ENCODE measurements at regions not wholly inside any gene's neighbourhood (a gene's known extent, or its start where the extent isn't known, plus 50 kb on each side); places are given as distances from the start of the nearest gene placed in this dataset.

DNA sequence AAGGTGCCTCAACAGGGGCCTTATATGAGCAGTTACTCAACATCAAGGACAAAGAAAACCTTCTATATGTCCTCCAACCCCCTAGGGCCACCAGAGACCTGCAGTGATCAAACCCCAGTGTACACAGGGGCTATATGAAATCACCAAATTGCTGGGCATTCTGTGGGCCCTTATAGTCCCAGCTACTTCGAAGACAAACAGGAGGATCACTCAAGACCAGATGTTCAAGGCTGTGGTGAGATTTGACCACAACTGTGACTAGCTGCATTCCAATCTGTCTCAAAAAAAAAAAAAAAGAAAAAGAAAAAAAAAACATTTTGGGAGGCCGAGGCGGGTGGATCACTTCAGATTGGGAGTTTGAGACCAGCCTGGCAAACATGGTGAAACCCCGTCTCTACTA is 51.0 kb upstream of the PRB2 start:
- DNase-seq, result no peak

DNA sequence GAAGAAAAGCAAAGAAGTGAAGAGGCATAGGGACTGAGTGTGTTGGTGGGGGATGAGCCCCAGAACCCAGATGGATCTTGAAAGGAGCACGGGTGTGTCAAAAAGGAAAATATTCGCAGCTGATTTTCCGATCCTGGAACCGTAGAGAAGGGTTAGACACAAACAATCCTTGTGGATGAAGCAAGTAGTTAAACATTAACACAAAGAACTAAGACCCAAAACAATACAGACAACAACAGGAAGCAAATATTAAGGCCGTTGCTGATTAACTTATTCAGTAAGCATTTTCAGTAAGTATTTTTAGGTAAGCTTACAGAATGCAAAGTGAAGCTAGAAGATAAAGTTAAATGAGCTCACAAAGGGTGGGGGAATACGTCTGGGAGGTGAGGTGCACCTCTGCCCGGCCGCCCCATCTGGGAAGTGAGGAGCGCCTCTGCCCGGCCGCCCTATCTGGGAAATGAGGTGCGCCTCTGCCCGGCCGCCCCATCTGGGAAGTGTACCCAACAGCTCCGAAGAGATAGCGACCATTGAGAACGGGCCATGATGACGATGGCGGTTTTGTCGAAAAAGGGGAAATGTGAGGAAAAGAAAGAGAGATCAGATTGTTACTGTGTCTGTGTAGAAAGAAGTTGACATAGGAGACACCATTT is 62.8 kb upstream of the PRB2 start:
- no peak for DNase-seq

DNA sequence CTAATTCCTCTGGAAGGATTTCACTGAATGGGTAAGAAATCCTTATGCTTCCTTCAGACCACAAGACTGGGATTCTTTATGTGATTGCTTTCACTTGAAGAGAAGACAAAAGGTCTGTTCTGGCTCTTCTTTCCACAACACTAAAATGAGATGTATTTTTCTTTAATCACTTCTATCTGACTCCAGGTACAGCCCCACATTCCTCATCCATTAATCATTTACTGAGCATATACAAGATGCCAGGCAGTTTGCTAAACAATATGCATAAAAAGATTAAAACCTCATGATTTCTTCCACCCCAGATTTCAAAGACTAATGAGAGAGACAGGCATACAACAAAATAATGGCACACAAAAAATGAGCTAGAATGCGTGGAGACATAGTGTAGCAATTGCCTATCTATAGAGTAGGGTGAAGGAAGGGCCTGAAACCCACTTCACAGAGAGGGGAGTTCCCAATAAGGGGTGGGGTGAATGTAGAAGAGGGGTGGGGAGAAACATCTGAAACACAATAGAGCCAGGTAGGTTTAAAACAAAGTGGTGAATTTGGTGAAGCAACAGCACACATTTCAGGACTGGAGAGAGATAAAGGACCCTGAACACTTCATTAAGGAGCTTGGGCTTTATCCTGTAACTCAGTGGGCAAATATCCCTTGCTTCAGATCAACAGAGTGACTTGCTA is 65.1 kb upstream of the PRB2 start:
- DNase-seq, result no peak

DNA sequence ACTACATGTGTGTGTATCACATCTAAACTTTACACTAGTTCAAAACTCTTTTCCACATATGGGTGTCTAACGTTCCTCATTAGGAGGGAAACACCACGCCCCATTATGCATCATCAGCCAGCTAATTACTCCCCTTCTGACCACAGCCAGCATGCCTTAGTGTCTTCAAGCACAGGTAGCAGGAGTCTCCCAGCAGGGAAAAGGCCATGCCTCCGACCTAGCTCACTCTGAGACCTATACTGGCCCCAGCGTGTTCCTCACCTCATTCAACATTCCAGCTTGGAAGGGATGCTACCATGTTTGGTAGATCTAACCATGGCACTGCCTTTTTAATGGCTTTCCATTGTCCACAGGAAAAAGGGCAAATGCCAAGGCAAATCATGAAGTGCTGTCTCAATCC is 66.1 kb upstream of the PRB2 start:
- DNase-seq, result no peak

DNA sequence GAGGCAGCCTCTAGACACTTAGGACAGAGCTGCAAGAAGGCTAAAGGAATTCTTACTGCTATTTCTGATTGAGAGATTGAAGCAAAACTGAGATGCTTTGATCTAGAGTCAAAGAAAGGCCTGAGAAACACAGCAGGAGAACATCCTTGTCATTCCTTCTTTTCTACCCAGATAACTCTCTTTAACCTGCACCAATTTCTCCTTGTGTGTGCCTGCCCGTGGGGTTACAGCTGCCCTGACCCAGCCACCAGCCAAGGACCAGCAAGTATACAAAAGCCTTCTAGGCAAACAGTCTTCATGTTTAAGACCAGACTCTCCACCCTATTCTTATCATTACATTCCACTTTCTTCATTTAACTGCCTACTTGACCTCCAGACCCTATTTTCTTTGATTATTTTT is 81.7 kb upstream of the PRB2 start:
- no peak for DNase-seq

DNA sequence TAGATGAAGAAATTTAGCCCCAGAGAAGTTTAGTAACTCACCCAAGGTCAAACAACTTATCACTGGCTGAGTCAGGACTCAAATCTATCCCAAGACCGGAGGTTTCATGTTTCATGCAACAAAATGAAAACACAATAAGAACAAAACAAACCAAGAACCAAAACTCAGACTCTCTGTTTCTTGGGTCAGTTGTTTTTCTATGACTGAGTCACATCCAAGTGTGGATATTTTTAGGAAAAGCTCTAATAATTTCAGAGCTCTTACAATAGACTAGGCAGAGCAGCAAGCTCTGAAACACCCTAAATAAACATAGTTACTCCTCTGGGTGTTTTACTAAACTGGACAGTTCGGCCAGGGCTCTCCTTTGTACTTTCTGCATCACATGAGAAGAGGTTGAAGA is 87.6 kb upstream of the PRB2 start:
- no peak for DNase-seq

DNA sequence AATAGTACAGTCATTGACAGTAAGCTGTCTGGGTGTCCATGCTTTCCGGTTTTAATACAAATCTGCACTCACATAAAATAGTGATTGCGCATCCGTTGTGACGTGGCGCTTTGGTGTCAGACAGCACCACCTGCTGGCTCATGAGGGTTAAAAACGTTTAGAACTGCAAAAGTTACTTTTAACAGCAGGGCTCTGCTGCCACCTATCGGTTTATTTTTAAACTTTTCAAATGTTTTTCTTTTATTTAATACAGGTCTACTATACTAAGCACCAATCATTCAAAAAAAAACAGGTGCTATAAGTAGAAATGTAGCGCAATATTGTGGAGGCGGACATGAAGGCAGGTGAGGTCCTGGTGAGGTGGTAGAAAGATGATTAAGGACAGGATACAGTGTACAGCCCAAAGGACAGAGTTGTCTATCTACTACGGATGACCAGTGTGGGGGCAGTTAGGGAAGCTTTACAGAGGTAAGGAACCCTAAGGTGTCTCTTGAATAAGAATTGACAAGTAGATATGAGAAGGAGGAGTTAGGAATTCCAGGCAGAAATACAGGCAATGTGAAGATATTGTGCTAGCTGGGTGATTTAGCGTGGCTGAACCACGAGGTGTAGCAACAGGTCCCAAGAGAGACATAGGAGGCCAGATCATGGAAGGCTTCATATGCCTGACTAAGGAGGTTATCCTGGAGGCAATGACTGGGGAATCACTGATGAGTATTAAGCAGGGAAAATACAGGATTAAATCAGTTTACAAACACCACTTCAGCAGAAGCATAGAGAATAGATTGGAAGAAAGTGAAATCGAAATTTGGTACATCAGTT is 91.5 kb upstream of the PRB2 start:
- peak; percentile 81 to 82 for DNase-seq

DNA sequence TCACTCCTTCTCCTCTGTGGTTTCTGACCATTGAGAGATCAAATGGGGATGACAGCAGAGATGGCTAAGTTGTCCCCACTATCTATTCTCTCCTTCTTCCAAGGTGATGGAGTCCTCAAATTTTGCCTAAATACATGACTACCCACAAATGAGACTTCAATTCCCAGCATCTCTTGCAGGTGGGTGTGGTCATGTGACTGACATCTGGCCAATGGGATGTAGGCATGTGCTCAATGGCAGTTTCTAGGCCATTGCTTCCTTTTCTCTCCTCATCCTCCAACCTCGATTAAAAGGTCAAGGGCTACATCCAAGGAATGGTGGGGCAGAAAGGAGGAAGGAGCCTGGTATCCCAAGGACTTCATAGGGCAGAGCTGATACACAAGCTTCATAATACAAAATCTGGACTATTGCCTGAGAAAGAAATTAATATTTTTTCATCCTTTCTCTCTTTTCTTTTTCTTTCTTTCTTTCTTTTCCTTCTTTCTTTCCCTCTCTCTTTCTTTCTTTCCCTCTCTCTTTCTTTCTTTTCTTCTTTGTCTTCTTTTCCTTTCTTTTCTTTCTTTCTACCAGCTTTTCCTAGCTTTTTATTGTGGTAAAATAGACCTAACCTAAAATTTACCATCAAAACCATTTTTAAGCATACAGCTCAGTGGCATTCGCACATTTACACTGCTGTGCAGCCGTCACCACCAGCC is 100.9 kb upstream of the PRB2 start:
- DNase-seq, result no peak

DNA sequence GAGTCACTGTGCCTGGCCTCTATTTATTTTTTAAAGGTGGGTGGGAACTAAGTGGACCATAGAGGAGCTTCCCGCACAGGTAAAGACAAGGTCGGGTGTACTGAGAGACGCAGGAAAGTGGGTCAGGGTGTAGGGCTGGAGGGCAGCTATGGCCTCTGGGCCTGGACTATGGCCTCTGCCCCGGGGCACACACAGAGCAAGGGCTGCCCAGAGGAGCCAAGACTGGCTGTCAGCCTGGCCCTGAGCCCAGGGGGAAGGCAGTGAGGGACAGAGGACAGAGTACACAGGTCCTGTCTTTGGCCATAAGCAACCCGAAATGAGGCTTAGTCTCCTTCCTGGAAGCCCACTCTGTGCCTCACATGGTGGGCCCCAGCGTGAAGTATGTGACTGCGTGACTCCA is 102.1 kb upstream of the PRB2 start:
- no peak for DNase-seq

DNA sequence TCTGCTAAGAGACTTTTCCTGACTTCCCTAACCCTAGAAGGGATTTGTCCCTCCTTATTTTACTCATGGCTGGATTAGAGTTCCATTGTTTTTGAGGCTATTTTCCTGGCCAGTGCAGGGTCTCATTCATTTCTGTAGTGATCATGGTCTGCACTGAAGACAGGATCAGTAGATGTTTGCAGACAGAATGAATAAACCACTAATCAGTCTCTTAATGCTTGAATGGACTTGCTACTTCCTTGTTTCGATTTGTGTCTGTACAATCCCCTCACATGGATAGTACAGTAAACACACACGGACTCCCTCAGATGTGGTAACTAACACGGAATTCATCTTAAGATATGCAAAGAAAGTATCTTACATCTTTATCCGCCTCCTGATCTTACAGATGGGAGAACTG is 102.6 kb upstream of the PRB2 start:
- DNase-seq, result no peak

DNA sequence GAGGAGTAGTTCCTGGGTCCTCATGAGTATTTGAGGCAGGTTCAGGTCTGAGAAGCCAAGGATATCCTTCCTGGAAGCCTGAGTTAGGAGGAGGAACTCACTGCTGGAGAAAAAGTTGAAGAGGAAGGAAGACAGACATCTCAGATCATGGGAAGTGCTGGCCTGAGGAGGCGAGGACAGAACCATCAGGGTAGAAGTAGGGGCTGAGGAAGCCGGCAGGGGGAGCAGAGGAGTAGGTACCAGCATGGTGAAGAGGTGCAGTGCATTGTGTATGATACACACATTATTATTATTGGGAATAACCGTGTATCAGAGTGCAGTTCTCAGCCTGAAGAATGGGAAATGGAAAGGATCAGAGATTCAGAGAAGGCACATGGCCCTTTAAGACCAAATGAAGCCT is 103.2 kb upstream of the PRB2 start:
- DNase-seq, result peak in 1 of 2 experiments; percentile 25

DNA sequence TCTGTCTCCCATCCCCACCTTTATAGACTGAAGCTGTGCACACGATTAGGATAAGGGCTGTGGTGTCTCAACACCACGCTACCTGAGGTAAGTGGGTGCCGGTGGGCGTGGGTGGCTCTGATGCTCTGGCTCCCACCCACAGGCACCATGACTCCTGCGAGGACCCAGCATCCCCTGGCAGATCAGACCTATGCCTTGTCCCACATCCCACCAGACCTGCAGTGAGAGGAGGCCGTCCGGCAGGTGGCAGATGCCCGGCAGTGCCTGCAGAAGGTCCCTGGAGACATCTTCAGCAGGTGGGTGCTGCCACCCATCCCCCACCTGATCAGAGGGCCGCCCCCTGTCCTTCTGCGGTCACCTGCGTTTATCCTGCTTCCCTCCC is 104.4 kb upstream of the PRB2 start:
- no peak for DNase-seq

DNA sequence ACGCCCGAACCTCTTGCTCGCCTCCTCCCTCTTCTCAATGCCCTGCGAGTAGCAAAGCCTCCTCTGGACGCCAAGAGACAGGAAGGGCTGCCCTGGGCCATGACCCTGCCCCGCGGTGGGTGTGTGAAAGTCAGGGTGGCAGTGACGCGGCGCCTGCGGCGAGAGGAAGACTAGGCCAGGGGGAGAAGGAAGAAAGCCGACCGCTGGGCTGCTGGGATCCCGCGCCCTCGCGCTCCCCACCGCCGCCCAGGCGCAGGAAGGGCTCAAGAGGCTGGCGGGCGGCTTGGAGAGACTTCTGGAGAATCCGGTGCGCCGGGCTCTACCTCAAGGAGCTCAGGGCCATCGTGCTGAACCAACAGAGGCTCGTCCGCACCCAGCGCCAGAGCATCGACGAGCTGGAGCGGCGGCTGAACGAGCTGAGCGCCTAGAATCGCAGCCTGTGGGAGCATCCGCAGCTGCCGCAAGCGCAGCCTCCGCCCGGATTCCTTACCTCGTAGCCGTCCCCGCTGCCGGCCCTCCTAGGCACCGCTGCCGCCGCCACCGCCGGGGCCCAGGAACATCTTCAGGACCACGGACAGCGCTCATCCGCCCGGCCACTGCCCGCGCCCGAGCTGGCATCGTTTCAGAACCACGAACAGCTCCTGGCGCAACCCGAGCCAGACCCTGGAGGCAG is 105.0 kb upstream of the PRB2 start:
- peak; percentile 82 to 86 for DNase-seq

DNA sequence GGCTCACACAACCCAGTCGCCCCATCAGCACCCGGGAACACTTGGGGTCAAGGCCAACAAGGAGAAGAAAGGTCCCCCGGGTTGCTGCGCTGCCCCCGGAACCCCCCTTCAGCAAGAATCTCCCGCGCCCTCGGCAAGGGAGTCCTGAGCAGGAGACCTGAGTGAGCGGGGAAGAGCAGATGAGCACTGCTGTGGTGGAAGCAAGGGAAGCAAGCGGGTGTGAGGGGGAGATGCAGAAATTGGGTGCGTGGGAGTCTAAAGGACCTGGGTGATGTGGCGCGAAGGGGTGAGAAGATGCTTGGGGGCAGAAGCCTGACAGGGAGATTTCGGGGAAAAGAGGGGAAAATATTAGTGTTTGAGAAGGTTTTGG is 105.5 kb upstream of the PRB2 start:
- DNase-seq, result no peak

DNA sequence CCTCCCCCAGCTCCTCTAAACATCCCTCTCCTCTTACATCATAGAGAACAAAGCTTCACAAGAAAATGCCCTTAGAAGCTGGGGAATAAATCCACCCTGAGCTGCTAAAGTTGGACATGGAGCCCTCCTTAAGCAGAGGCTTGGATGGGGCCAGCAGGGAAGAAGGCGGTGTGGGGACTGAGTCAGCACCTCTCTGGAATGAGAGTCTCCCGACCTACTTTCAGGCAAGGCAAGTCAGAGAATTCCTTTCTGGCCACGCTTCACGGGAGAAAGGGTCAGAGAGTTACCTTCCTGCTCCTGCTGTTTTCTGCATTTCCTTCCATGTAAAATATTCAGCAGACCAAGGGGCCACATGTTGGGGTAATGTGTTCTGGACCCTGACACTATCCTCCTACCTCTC is 113.3 kb upstream of the PRB2 start:
- no peak for DNase-seq

DNA sequence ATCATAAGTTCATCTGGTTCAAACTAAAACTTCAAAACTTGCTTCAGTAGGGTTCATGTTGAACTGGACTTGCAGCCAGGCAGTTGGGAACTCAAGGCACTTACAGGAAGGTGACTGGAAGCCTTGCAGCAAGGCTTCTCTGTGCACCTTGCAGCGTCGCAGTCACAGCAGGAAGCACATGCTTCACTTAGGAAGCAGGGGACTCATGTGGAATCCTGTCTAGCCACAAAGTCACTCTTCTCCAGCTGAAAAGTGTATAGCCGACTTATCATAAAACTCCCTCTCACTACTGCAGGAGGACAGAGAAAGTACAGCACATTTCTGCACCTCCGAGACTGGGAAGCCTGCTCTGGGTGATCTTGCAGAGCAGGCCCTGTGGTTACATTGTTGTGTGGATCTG is 114.0 kb upstream of the PRB2 start:
- no peak for DNase-seq

DNA sequence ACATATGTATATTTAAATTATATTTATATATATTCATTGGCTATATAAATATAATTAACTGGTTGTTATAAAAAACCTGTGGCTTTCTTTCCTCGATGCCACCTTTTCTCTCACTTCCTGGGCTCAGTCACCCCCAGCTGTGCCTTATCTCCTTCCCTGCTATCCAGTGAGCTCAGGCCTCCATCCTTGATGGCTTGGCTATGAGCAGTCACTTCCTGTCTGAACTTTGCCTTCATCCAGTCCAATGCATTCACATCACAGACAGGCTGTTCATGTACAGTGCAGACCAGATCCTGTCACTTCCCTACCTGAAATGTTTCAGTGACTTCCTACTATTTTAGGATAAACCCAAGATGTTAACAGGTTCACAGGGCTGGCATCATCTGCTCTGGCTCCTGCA is 115.3 kb upstream of the PRB2 start:
- no peak for DNase-seq

DNA sequence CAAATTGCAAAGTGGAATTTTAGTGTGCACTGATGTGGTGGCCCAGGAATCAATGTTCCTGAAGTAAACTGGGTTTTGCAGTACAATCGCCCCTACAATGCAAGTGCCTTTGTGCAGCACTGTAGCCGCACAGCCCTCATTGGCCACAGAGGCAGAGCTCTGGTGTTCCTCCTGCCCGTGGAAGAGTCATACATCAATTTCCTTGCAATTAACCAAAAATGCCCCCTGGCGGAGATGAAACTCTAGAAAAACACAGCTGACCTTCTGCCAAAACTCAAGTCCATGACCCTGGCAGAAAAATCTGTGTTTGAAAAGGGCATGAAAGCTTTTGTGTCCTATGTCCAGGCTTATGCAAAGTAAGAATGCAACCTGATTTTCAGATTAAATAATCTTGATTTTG is 117.9 kb upstream of the PRB2 start:
- DNase-seq, result no peak

DNA sequence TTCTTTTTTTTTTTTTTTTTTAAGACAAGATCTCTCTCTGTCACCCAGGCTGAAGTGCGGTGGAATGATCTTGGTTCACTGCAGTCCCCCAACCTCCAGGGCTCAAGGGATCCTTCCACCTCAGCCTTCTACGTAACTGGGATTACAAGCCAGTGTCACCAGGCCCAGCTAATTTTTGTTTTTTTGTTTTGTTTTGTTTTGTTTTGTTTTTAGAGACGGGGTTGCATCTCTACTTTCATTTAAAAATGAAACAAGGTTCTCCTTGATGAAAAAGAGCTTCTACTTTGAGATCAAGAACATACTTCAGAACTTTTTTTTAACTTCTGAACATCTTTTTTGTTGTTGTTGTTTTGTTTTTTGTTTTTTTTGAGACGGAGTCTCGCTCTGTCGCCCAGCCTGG is 121.7 kb upstream of the PRB2 start:
- DNase-seq, result no peak

DNA sequence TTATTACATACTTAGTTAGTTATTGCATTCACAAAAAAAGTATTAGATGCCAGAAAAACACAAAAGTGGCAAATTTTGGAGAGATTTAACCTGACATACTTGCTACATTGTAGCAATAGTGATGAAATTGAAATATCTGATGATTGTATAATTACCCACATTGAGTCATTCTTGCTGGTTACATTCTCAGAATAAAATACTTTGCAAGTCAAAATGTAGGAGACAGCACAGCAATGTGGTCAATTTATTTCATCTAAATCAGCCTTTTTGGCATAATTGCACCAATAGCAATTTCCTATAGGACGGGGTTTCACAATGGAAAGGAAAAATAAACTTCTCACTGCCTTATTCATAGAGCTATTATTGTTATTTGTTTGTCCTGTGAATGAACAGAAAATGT is 125.0 kb upstream of the ETV6 start:
- DNase-seq, result no peak

DNA sequence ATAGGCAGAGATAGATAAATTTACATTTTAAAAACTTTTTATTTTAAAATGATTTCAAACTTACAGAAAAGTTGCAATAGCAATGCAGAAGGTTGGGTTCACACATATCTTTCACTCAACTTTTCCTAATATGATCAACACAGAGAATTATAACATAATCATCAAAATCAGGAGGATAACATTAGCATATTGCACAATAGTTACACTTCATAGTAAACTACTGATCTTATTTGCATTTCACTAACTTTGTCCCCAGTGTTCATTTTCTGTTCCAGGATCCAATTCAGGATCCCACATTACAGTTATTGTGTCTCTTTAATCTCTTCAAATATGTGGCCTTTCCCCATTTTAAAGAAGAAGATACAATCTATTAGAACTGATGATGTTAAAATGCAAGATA is 115.4 kb upstream of the ETV6 start:
- DNase-seq, result no peak

DNA sequence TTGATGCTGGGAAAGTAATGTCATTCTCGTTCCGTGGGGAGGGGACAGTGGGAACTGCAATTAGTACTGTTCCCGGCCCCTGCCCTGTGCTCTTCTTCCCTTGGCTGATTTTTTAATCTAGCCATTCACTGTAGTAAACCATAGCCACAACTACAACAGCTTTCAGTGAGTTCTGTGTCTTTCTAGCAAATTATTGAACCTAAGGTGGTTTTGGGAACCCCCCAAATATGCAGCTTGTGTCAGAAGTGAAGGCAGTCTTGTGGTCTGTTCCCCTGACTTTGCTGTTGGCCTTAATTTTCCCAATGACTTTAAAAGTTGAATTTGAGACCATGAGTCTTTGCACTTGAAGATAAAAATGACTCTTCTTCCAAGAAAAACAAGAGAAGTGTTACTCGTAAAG is 114.3 kb upstream of the ETV6 start:
- no peak for DNase-seq

DNA sequence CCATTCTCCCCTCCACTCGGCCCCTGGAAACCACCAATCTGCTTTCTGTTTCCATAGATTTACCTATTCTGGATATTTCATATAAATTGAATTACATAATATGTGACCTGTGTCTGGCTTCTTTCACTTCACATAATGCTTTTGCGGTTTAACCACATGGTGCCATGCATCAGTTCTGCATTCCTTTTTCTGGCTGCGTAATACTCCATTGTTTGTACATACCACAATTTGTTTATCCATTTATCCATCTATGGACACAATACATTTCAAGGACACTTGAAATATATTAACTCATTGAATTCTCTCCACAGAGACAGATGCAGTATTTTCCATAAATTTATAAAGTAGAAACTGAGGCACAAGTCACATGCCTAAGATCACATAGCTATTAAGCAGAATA is 110.3 kb upstream of the ETV6 start:
- DNase-seq, result no peak
